ENCODE measurements at regions not wholly inside any gene's neighbourhood (a gene's known extent, or its start where the extent isn't known, plus 50 kb on each side); places are given as distances from the start of the nearest gene placed in this dataset.
"Not testable (repeated sequence)": the region's sequence is repeated elsewhere in the genome, so short reads cannot be mapped to it uniquely, and the experiment has no call there.

DNA sequence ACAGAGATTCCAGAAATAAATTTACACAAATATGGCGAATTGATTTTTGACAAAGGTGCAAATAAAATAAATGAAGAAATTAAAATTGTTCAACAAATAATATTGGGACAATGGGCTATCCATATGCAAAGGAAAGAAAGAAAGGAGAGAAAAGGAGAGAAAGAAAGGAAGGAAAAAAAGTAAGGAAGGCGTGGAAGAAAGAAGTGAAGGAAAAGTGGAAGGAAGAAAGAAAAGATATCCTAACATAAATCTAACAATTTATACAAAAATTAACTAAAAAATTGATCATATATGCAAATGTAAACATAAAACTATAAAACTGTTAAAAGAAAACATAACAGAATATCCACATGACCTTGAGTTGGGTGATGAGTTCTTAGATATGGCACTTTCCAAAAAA, 78.7 kb upstream of the ZNF184 start (continued):
- TF ChIP-seq, protein P1, sequence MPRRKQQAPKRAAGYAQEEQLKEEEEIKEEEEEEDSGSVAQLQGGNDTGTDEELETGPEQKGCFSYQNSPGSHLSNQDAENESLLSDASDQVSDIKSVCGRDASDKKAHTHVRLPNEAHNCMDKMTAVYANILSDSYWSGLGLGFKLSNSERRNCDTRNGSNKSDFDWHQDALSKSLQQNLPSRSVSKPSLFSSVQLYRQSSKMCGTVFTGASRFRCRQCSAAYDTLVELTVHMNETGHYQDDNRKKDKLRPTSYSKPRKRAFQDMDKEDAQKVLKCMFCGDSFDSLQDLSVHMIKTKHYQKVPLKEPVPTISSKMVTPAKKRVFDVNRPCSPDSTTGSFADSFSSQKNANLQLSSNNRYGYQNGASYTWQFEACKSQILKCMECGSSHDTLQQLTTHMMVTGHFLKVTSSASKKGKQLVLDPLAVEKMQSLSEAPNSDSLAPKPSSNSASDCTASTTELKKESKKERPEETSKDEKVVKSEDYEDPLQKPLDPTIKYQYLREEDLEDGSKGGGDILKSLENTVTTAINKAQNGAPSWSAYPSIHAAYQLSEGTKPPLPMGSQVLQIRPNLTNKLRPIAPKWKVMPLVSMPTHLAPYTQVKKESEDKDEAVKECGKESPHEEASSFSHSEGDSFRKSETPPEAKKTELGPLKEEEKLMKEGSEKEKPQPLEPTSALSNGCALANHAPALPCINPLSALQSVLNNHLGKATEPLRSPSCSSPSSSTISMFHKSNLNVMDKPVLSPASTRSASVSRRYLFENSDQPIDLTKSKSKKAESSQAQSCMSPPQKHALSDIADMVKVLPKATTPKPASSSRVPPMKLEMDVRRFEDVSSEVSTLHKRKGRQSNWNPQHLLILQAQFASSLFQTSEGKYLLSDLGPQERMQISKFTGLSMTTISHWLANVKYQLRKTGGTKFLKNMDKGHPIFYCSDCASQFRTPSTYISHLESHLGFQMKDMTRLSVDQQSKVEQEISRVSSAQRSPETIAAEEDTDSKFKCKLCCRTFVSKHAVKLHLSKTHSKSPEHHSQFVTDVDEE (CRISPR knock-in tag; IDR thresholded peaks at IDR 0.05) = no peak
- TF ChIP-seq ARNTL (CRISPR knock-in tag; IDR thresholded peaks at IDR 0.05; ENCODE audit: borderline replicate concordance, low read depth) (no peak), ZNF8 (CRISPR knock-in tag; IDR thresholded peaks at IDR 0.05) (no peak), ZNF565 (CRISPR knock-in tag; conservative IDR thresholded peaks at IDR 0.05; ENCODE audit: low read depth) (no peak), BACH2 (CRISPR knock-in tag; IDR thresholded peaks at IDR 0.05; ENCODE audit: borderline replicate concordance) (no peak)
- TF ChIP-seq, protein P2, sequence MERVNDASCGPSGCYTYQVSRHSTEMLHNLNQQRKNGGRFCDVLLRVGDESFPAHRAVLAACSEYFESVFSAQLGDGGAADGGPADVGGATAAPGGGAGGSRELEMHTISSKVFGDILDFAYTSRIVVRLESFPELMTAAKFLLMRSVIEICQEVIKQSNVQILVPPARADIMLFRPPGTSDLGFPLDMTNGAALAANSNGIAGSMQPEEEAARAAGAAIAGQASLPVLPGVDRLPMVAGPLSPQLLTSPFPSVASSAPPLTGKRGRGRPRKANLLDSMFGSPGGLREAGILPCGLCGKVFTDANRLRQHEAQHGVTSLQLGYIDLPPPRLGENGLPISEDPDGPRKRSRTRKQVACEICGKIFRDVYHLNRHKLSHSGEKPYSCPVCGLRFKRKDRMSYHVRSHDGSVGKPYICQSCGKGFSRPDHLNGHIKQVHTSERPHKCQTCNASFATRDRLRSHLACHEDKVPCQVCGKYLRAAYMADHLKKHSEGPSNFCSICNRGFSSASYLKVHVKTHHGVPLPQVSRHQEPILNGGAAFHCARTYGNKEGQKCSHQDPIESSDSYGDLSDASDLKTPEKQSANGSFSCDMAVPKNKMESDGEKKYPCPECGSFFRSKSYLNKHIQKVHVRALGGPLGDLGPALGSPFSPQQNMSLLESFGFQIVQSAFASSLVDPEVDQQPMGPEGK (CRISPR knock-in tag; IDR thresholded peaks at IDR 0.05; ENCODE audit: borderline replicate concordance) = no peak

DNA sequence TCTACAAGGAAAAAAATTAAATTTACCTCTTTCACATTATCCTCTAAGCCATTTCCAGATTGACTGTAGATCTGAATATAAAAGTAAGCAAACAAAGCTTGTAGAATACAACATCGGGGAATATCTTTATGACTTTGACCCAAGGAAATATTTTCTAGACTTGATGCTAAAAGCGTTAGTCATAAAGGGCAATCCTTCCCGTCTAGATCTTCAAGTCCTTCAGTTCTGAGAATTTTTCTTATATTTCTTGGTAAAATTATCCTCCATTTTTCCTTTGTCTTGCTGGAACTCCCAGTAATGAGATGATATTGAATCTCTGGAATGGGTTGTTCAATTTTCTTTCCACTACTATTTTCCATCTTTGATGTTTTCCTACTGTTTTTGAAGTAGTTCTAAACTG, 77.8 kb upstream of the ZNF184 start:
- ATAC-seq = no peak
- TF ChIP-seq TOX (CRISPR knock-in tag; IDR thresholded peaks at IDR 0.05; ENCODE audit: borderline replicate concordance) (no peak), TCF4 (CRISPR knock-in tag; IDR thresholded peaks at IDR 0.05; ENCODE audit: borderline replicate concordance) (no peak), ZNF565 (CRISPR knock-in tag; conservative IDR thresholded peaks at IDR 0.05; ENCODE audit: low read depth) (no peak), ISL1 (CRISPR knock-in tag; IDR thresholded peaks at IDR 0.05) (no peak), ZFP3 (CRISPR knock-in tag; IDR thresholded peaks at IDR 0.05) (no peak), PPARA (CRISPR knock-in tag; IDR thresholded peaks at IDR 0.05; ENCODE audit: borderline replicate concordance) (no peak), RARB (CRISPR knock-in tag; IDR thresholded peaks at IDR 0.05) (no peak), ZNF70 (CRISPR knock-in tag; IDR thresholded peaks at IDR 0.05) (no peak), CSDC2 (CRISPR knock-in tag; IDR thresholded peaks at IDR 0.05) (no peak), ZC3H10 (CRISPR knock-in tag; IDR thresholded peaks at IDR 0.05) (no peak), GLIS3 (CRISPR knock-in tag; IDR thresholded peaks at IDR 0.05) (no peak), SNAI2 (CRISPR knock-in tag; IDR thresholded peaks at IDR 0.05) (no peak), ARNTL (CRISPR knock-in tag; IDR thresholded peaks at IDR 0.05; ENCODE audit: borderline replicate concordance, low read depth) (no peak), OSR1 (CRISPR knock-in tag; IDR thresholded peaks at IDR 0.05) (no peak), ZNF8 (CRISPR knock-in tag; IDR thresholded peaks at IDR 0.05) (no peak)
- TF ChIP-seq, protein P1 (CRISPR knock-in tag; IDR thresholded peaks at IDR 0.05) = no peak
- TF ChIP-seq, protein P3, sequence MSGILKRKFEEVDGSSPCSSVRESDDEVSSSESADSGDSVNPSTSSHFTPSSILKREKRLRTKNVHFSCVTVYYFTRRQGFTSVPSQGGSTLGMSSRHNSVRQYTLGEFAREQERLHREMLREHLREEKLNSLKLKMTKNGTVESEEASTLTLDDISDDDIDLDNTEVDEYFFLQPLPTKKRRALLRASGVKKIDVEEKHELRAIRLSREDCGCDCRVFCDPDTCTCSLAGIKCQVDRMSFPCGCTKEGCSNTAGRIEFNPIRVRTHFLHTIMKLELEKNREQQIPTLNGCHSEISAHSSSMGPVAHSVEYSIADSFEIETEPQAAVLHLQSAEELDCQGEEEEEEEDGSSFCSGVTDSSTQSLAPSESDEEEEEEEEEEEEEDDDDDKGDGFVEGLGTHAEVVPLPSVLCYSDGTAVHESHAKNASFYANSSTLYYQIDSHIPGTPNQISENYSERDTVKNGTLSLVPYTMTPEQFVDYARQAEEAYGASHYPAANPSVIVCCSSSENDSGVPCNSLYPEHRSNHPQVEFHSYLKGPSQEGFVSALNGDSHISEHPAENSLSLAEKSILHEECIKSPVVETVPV (CRISPR knock-in tag; IDR thresholded peaks at IDR 0.05) = no peak
- TF ChIP-seq, protein P2 (CRISPR knock-in tag; IDR thresholded peaks at IDR 0.05; ENCODE audit: borderline replicate concordance) = no peak
- TF ChIP-seq, protein P4, sequence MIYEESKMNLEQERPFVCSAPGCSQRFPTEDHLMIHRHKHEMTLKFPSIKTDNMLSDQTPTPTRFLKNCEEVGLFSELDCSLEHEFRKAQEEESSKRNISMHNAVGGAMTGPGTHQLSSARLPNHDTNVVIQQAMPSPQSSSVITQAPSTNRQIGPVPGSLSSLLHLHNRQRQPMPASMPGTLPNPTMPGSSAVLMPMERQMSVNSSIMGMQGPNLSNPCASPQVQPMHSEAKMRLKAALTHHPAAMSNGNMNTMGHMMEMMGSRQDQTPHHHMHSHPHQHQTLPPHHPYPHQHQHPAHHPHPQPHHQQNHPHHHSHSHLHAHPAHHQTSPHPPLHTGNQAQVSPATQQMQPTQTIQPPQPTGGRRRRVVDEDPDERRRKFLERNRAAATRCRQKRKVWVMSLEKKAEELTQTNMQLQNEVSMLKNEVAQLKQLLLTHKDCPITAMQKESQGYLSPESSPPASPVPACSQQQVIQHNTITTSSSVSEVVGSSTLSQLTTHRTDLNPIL (CRISPR knock-in tag; IDR thresholded peaks at IDR 0.05; ENCODE audit: low read depth) = no peak

DNA sequence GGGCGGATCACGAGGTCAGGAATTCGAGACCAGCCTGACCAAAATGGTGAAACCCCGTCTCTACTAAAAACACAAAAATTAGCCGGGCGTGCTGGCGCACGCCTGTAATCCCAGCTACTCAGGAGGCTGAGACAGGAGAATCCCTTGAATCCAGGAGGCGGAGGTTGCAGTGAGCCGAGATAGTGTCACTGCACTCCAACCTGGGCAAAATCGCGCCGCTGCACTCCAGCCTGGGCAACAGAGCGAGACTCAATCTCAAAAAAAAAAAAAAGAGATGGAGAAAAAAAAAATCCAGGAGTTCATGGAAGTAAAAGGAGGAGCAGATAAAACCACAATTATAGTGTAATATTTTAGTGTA, 76.3 kb upstream of the ZNF184 start:
- ATAC-seq = not testable (repeated sequence)
